ENCODE measurements at regions not wholly inside any gene's neighbourhood (a gene's known extent, or its start where the extent isn't known, plus 50 kb on each side); places are given as distances from the start of the nearest gene placed in this dataset.
"Not testable (repeated sequence)": the region's sequence is repeated elsewhere in the genome, so short reads cannot be mapped to it uniquely, and the experiment has no call there.

- not testable (repeated sequence) for TF ChIP-seq NANOG (IDR thresholded peaks at IDR 0.05; ENCODE audit: borderline replicate concordance); CREB1 (CRISPR knock-in tag; IDR thresholded peaks at IDR 0.05; ENCODE audit: low read depth); POLR2AphosphoS5 (IDR thresholded peaks at IDR 0.05; ENCODE audit: low read depth); EZH2 (IDR thresholded peaks at IDR 0.05; ENCODE audit: low read depth, unreplicated experiment); ZNF114 (CRISPR knock-in tag; IDR thresholded peaks at IDR 0.05)
- TF ChIP-seq, protein P1, sequence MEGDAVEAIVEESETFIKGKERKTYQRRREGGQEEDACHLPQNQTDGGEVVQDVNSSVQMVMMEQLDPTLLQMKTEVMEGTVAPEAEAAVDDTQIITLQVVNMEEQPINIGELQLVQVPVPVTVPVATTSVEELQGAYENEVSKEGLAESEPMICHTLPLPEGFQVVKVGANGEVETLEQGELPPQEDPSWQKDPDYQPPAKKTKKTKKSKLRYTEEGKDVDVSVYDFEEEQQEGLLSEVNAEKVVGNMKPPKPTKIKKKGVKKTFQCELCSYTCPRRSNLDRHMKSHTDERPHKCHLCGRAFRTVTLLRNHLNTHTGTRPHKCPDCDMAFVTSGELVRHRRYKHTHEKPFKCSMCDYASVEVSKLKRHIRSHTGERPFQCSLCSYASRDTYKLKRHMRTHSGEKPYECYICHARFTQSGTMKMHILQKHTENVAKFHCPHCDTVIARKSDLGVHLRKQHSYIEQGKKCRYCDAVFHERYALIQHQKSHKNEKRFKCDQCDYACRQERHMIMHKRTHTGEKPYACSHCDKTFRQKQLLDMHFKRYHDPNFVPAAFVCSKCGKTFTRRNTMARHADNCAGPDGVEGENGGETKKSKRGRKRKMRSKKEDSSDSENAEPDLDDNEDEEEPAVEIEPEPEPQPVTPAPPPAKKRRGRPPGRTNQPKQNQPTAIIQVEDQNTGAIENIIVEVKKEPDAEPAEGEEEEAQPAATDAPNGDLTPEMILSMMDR (conservative IDR thresholded peaks at IDR 0.05; ENCODE audit: low read depth in 2 of 2), result not testable (repeated sequence)
- TF ChIP-seq, protein P2, sequence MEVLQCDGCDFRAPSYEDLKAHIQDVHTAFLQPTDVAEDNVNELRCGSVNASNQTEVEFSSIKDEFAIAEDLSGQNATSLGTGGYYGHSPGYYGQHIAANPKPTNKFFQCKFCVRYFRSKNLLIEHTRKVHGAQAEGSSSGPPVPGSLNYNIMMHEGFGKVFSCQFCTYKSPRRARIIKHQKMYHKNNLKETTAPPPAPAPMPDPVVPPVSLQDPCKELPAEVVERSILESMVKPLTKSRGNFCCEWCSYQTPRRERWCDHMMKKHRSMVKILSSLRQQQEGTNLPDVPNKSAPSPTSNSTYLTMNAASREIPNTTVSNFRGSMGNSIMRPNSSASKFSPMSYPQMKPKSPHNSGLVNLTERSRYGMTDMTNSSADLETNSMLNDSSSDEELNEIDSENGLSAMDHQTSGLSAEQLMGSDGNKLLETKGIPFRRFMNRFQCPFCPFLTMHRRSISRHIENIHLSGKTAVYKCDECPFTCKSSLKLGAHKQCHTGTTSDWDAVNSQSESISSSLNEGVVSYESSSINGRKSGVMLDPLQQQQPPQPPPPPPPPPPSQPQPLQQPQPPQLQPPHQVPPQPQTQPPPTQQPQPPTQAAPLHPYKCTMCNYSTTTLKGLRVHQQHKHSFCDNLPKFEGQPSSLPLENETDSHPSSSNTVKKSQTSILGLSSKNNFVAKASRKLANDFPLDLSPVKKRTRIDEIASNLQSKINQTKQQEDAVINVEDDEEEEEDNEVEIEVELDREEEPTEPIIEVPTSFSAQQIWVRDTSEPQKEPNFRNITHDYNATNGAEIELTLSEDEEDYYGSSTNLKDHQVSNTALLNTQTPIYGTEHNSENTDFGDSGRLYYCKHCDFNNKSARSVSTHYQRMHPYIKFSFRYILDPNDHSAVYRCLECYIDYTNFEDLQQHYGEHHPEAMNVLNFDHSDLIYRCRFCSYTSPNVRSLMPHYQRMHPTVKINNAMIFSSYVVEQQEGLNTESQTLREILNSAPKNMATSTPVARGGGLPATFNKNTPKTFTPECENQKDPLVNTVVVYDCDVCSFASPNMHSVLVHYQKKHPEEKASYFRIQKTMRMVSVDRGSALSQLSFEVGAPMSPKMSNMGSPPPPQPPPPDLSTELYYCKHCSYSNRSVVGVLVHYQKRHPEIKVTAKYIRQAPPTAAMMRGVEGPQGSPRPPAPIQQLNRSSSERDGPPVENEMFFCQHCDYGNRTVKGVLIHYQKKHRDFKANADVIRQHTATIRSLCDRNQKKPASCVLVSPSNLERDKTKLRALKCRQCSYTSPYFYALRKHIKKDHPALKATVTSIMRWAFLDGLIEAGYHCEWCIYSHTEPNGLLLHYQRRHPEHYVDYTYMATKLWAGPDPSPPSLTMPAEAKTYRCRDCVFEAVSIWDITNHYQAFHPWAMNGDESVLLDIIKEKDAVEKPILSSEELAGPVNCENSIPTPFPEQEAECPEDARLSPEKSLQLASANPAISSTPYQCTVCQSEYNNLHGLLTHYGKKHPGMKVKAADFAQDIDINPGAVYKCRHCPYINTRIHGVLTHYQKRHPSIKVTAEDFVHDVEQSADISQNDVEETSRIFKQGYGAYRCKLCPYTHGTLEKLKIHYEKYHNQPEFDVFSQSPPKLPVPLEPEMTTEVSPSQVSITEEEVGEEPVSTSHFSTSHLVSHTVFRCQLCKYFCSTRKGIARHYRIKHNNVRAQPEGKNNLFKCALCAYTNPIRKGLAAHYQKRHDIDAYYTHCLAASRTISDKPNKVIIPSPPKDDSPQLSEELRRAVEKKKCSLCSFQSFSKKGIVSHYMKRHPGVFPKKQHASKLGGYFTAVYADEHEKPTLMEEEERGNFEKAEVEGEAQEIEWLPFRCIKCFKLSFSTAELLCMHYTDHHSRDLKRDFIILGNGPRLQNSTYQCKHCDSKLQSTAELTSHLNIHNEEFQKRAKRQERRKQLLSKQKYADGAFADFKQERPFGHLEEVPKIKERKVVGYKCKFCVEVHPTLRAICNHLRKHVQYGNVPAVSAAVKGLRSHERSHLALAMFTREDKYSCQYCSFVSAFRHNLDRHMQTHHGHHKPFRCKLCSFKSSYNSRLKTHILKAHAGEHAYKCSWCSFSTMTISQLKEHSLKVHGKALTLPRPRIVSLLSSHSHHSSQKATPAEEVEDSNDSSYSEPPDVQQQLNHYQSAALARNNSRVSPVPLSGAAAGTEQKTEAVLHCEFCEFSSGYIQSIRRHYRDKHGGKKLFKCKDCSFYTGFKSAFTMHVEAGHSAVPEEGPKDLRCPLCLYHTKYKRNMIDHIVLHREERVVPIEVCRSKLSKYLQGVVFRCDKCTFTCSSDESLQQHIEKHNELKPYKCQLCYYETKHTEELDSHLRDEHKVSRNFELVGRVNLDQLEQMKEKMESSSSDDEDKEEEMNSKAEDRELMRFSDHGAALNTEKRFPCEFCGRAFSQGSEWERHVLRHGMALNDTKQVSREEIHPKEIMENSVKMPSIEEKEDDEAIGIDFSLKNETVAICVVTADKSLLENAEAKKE (CRISPR knock-in tag; IDR thresholded peaks at IDR 0.05), result not testable (repeated sequence)
- TF ChIP-seq, protein P3, sequence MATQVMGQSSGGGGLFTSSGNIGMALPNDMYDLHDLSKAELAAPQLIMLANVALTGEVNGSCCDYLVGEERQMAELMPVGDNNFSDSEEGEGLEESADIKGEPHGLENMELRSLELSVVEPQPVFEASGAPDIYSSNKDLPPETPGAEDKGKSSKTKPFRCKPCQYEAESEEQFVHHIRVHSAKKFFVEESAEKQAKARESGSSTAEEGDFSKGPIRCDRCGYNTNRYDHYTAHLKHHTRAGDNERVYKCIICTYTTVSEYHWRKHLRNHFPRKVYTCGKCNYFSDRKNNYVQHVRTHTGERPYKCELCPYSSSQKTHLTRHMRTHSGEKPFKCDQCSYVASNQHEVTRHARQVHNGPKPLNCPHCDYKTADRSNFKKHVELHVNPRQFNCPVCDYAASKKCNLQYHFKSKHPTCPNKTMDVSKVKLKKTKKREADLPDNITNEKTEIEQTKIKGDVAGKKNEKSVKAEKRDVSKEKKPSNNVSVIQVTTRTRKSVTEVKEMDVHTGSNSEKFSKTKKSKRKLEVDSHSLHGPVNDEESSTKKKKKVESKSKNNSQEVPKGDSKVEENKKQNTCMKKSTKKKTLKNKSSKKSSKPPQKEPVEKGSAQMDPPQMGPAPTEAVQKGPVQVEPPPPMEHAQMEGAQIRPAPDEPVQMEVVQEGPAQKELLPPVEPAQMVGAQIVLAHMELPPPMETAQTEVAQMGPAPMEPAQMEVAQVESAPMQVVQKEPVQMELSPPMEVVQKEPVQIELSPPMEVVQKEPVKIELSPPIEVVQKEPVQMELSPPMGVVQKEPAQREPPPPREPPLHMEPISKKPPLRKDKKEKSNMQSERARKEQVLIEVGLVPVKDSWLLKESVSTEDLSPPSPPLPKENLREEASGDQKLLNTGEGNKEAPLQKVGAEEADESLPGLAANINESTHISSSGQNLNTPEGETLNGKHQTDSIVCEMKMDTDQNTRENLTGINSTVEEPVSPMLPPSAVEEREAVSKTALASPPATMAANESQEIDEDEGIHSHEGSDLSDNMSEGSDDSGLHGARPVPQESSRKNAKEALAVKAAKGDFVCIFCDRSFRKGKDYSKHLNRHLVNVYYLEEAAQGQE (IDR thresholded peaks at IDR 0.05; ENCODE audit: unreplicated experiment), result not testable (repeated sequence)
These were observed 136.3 kb upstream of the AKAP13 start for GRCh38 chr15:85244056-85244455.
